GM23338 (cell line): ENCODE measurements at regions not wholly inside any gene's neighbourhood (a gene's known extent, or its start where the extent isn't known, plus 50 kb on each side); places are given as distances from the start of the nearest gene placed in this dataset.
A peak's percentile ranks its signal among the peaks of the same experiment; 100 is the strongest.

Experiments used
- ATAC-seq: fragments of 200-7000 bp; cut with Tn5 transposase; 3 replicates; pipeline ENCODE4 v1.9.1; 2020
- DNase-seq: peaks from one replicate; pipeline ENCODE4 v3.0.0-alpha.2; 2015; ENCODE audit warnings: low spot score
- H2AFZ ChIP-seq: fragments of 200-600 bp; sonication (generic); 2 replicates; pipeline ENCODE4 v1.8.0; 2016; ENCODE audit warnings: antibody characterized with exemption, mild to moderate bottlenecking, moderate library complexity
- H3F3A ChIP-seq: fragments of 200-600 bp; sonication (generic); replicated peaks from 2 replicates; pipeline ENCODE4 v1.8.0; 2017; ENCODE audit warnings: antibody characterized with exemption, mixed run types, low read depth
- H3K27ac ChIP-seq: fragments of 200-600 bp; sonication (generic); 2 replicates; pipeline ENCODE4 v1.6.1; 2016; ENCODE audit warnings: low read depth
- H3K27me3 ChIP-seq: fragments of 200-600 bp; sonication (generic); 2 replicates; pipeline ENCODE4 v1.8.0; 2016; ENCODE audit warnings: mild to moderate bottlenecking, mixed run types, moderate library complexity; ENCODE audit not compliant: insufficient read depth
- H3K36me3 ChIP-seq: fragments of 200-600 bp; sonication (generic); 2 replicates; pipeline ENCODE4 v1.8.0; 2016; ENCODE audit warnings: mild to moderate bottlenecking; ENCODE audit not compliant: insufficient read depth
- H3K4me1 ChIP-seq: fragments of 200-600 bp; sonication (generic); 2 replicates; pipeline ENCODE4 v1.8.0; 2016; ENCODE audit warnings: mild to moderate bottlenecking, moderate library complexity; ENCODE audit not compliant: insufficient read depth
- H3K4me2 ChIP-seq: fragments of 200-600 bp; sonication (generic); 2 replicates; pipeline ENCODE4 v1.7.1; 2017; ENCODE audit warnings: mixed run types
- H3K4me3 ChIP-seq: fragments of 200-600 bp; sonication (generic); 2 replicates; pipeline ENCODE4 v1.6.1; 2016; ENCODE audit warnings: mixed run types
- H3K79me2 ChIP-seq: fragments of 200-600 bp; sonication (generic); replicated peaks from 2 replicates; pipeline ENCODE4 v1.8.0; 2017; ENCODE audit warnings: mild to moderate bottlenecking; ENCODE audit not compliant: insufficient read depth
- H3K9me2 ChIP-seq: fragments of 200-600 bp; sonication (generic); 2 replicates; pipeline ENCODE4 v1.8.0; 2017; ENCODE audit not compliant: insufficient read depth
- H4K20me1 ChIP-seq: fragments of 200-600 bp; sonication (generic); replicated peaks from 2 replicates; pipeline ENCODE4 v1.8.0; 2017; ENCODE audit warnings: mild to moderate bottlenecking; ENCODE audit not compliant: insufficient read depth
- H3K27ac Mint-ChIP-seq: 2 replicates; pipeline ENCODE4 v1.8.0; 2020; ENCODE audit warnings: inconsistent platforms, mild to moderate bottlenecking, moderate library complexity, mixed read lengths
- H3K27me3 Mint-ChIP-seq: 3 replicates; pipeline ENCODE4 v1.8.0; 2022; ENCODE audit warnings: low read depth, mild to moderate bottlenecking, moderate library complexity, mixed read lengths, inconsistent platforms; ENCODE audit not compliant: insufficient read depth, poor library complexity
- H3K36me3 Mint-ChIP-seq: 3 replicates; pipeline ENCODE4 v1.8.0; 2021; ENCODE audit warnings: low read depth, mild to moderate bottlenecking, inconsistent platforms, moderate library complexity, mixed read lengths
- H3K4me1 Mint-ChIP-seq: 3 replicates; pipeline ENCODE4 v1.8.0; 2020; ENCODE audit warnings: mild to moderate bottlenecking, inconsistent platforms, mixed read lengths
- H3K4me3 Mint-ChIP-seq: 3 replicates; pipeline ENCODE4 v1.8.0; 2021; ENCODE audit warnings: moderate library complexity, mild to moderate bottlenecking, inconsistent platforms, mixed read lengths
- H3K9me3 Mint-ChIP-seq: 3 replicates; pipeline ENCODE4 v1.8.0; 2020; ENCODE audit warnings: moderate library complexity, mild to moderate bottlenecking, inconsistent platforms, mixed read lengths
- CREB1 ChIP-seq: fragments of 250-450 bp; sonication (Bioruptor Pico); IDR thresholded peaks from 2 replicates; pipeline ENCODE4 v1.5.0; 2020; ENCODE audit warnings: low read depth, mild to moderate bottlenecking, moderate library complexity
- EZH2 ChIP-seq: fragments of 200-600 bp; sonication (generic); IDR thresholded peaks from one replicate; pipeline ENCODE4 v1.8.0; 2017; ENCODE audit warnings: antibody characterized with exemption, mild to moderate bottlenecking, low read depth; ENCODE audit not compliant: unreplicated experiment
- EZH2phosphoT487 ChIP-seq: fragments of 200-600 bp; sonication (generic); IDR thresholded peaks from one replicate; pipeline ENCODE4 v1.8.1; 2018; ENCODE audit warnings: antibody characterized with exemption; ENCODE audit not compliant: unreplicated experiment
- JUNB ChIP-seq: IDR thresholded peaks from one replicate; pipeline ENCODE4 v1.6.1; 2016; ENCODE audit warnings: antibody characterized with exemption; ENCODE audit not compliant: unreplicated experiment
- NANOG ChIP-seq: IDR thresholded peaks from 2 replicates; pipeline ENCODE4 v1.6.1; 2016; ENCODE audit warnings: antibody characterized with exemption, borderline replicate concordance
- POLR2AphosphoS5 ChIP-seq: IDR thresholded peaks from 2 replicates; pipeline ENCODE4 v1.6.1; 2016; ENCODE audit warnings: antibody characterized with exemption, low read depth
- STAT1 ChIP-seq: IDR thresholded peaks from one replicate; pipeline ENCODE4 v1.6.1; 2016; ENCODE audit warnings: antibody characterized with exemption; ENCODE audit not compliant: unreplicated experiment
- ZNF114 ChIP-seq: fragments of 250-450 bp; sonication (Bioruptor Pico); IDR thresholded peaks from 2 replicates; pipeline ENCODE4 v1.5.0; 2020; ENCODE audit warnings: mild to moderate bottlenecking, moderate library complexity
- TF ChIP-seq, protein P1 (sequence below): fragments of 250-450 bp; sonication (Bioruptor Pico); IDR thresholded peaks from 2 replicates; pipeline ENCODE4 v1.5.0; 2020; ENCODE audit warnings: mild to moderate bottlenecking, moderate library complexity
- TF ChIP-seq, protein P2 (sequence below), 2 experiments: fragments of 200-600 bp in 1 of 2; sonication (generic) in 1 of 2; conservative IDR thresholded peaks; 2 replicates each; pipeline versions ENCODE4 v1.5.1 to v1.6.1; 2016 to 2017; ENCODE audit warnings: antibody characterized with exemption in 2 of 2, low read depth in 2 of 2, mild to moderate bottlenecking in 2 of 2, moderate library complexity in 1 of 2
- TF ChIP-seq, protein P3 (sequence below): IDR thresholded peaks from one replicate; pipeline ENCODE4 v1.6.1; 2018; ENCODE audit warnings: antibody characterized with exemption; ENCODE audit not compliant: unreplicated experiment

DNA sequence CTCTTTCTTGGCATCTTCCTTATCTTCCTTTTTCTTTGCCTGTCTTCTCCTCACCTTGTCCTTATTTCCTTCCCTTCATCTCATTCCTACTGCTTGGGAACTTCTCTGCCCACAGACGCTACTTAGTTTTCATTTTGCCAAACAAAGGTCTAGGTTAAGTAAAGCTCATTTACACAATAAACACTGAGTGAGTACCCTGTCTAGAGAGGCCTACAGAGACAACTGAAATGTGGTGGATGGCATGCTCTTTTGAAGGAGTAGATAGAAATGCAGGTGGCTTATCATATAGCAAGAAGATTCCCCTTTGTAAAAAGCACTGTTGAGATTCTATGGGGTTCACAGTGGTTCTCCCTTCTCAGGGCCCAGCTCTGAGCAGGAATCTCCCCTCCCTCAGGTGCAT, 319.0 kb downstream of the CNTN3 start:
- Mint-ChIP-seq H3K27ac (no peak overlapping the region), H3K4me3 (no peak overlapping the region), H3K27me3 (peaks cover 2% of the 10 kb centered on the region), H3K36me3 (no peaks in the 10 kb centered on the region), H3K9me3 (no peaks in the 10 kb centered on the region; the same call in 1 of the 3 replicates), H3K4me1 (peaks cover 17% of the 10 kb centered on the region)
- Histone ChIP-seq H3K27ac (no peak overlapping the region), H3K79me2 (no peaks in the 10 kb centered on the region), H3F3A (no peaks in the 10 kb centered on the region), H3K27me3 (no peaks in the 10 kb centered on the region), H3K4me3 (no peak overlapping the region), H3K36me3 (no peaks in the 10 kb centered on the region), H3K4me1 (no peaks in the 10 kb centered on the region), H4K20me1 (no peaks in the 10 kb centered on the region), H3K4me2 (no peak overlapping the region; the same call in 1 of the 2 replicates), H3K9me2 (peaks cover 6% of the 10 kb centered on the region), H2AFZ (no peak overlapping the region)
- DNase-seq: no peak
- TF ChIP-seq, protein P1, sequence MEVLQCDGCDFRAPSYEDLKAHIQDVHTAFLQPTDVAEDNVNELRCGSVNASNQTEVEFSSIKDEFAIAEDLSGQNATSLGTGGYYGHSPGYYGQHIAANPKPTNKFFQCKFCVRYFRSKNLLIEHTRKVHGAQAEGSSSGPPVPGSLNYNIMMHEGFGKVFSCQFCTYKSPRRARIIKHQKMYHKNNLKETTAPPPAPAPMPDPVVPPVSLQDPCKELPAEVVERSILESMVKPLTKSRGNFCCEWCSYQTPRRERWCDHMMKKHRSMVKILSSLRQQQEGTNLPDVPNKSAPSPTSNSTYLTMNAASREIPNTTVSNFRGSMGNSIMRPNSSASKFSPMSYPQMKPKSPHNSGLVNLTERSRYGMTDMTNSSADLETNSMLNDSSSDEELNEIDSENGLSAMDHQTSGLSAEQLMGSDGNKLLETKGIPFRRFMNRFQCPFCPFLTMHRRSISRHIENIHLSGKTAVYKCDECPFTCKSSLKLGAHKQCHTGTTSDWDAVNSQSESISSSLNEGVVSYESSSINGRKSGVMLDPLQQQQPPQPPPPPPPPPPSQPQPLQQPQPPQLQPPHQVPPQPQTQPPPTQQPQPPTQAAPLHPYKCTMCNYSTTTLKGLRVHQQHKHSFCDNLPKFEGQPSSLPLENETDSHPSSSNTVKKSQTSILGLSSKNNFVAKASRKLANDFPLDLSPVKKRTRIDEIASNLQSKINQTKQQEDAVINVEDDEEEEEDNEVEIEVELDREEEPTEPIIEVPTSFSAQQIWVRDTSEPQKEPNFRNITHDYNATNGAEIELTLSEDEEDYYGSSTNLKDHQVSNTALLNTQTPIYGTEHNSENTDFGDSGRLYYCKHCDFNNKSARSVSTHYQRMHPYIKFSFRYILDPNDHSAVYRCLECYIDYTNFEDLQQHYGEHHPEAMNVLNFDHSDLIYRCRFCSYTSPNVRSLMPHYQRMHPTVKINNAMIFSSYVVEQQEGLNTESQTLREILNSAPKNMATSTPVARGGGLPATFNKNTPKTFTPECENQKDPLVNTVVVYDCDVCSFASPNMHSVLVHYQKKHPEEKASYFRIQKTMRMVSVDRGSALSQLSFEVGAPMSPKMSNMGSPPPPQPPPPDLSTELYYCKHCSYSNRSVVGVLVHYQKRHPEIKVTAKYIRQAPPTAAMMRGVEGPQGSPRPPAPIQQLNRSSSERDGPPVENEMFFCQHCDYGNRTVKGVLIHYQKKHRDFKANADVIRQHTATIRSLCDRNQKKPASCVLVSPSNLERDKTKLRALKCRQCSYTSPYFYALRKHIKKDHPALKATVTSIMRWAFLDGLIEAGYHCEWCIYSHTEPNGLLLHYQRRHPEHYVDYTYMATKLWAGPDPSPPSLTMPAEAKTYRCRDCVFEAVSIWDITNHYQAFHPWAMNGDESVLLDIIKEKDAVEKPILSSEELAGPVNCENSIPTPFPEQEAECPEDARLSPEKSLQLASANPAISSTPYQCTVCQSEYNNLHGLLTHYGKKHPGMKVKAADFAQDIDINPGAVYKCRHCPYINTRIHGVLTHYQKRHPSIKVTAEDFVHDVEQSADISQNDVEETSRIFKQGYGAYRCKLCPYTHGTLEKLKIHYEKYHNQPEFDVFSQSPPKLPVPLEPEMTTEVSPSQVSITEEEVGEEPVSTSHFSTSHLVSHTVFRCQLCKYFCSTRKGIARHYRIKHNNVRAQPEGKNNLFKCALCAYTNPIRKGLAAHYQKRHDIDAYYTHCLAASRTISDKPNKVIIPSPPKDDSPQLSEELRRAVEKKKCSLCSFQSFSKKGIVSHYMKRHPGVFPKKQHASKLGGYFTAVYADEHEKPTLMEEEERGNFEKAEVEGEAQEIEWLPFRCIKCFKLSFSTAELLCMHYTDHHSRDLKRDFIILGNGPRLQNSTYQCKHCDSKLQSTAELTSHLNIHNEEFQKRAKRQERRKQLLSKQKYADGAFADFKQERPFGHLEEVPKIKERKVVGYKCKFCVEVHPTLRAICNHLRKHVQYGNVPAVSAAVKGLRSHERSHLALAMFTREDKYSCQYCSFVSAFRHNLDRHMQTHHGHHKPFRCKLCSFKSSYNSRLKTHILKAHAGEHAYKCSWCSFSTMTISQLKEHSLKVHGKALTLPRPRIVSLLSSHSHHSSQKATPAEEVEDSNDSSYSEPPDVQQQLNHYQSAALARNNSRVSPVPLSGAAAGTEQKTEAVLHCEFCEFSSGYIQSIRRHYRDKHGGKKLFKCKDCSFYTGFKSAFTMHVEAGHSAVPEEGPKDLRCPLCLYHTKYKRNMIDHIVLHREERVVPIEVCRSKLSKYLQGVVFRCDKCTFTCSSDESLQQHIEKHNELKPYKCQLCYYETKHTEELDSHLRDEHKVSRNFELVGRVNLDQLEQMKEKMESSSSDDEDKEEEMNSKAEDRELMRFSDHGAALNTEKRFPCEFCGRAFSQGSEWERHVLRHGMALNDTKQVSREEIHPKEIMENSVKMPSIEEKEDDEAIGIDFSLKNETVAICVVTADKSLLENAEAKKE (CRISPR knock-in tag): peak; percentile 68
- TF ChIP-seq EZH2phosphoT487: no peak
- no peak for ATAC-seq

DNA sequence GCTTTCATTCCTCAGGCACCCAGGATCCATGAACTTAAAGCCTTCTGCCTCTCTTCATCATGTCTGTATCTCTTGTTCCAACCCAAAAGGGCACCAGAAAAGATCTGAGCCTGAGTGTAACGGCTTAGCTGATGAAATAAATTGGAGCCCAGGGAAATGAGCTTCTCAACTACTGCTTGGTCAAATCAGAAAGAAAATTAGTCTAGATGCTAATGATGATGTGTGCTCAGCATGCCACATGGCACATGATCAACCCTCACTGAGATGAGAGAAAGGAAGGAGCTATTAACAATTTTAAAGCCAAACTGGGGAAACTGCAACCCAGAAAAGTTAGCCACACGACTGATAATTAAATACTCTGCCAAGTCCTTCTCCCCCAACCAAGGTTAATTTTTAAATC, 325.7 kb downstream of the CNTN3 start:
- ATAC-seq (no peak), DNase-seq (no peak)
- H3K4me1 ChIP-seq: no peaks in the 10 kb centered on the region
- H3K79me2 ChIP-seq: no peaks in the 10 kb centered on the region
- peak overlapping the region; percentile 77 for H2AFZ ChIP-seq
- H3K36me3 ChIP-seq: no peaks in the 10 kb centered on the region
- no peak overlapping the region for H3K27ac Mint-ChIP-seq
- H3K9me2 ChIP-seq: peaks cover 6% of the 10 kb centered on the region; the same call in 1 of the 2 replicates
- no peaks in the 10 kb centered on the region for H3K27me3 Mint-ChIP-seq
- no peak overlapping the region for H3K27ac ChIP-seq
- no peaks in the 10 kb centered on the region for H3K36me3 Mint-ChIP-seq
- H3K4me2 ChIP-seq: no peak overlapping the region
- no peak overlapping the region for H3K4me3 ChIP-seq
- H3K9me3 Mint-ChIP-seq: no peaks in the 10 kb centered on the region; the same call in 2 of the 3 replicates
- TF ChIP-seq EZH2 (no peak), POLR2AphosphoS5 (no peak), STAT1 (no peak), CREB1 (no peak), ZNF114 (CRISPR knock-in tag) (no peak), NANOG (no peak), JUNB (no peak), EZH2phosphoT487 (no peak)
- TF ChIP-seq, protein P2, sequence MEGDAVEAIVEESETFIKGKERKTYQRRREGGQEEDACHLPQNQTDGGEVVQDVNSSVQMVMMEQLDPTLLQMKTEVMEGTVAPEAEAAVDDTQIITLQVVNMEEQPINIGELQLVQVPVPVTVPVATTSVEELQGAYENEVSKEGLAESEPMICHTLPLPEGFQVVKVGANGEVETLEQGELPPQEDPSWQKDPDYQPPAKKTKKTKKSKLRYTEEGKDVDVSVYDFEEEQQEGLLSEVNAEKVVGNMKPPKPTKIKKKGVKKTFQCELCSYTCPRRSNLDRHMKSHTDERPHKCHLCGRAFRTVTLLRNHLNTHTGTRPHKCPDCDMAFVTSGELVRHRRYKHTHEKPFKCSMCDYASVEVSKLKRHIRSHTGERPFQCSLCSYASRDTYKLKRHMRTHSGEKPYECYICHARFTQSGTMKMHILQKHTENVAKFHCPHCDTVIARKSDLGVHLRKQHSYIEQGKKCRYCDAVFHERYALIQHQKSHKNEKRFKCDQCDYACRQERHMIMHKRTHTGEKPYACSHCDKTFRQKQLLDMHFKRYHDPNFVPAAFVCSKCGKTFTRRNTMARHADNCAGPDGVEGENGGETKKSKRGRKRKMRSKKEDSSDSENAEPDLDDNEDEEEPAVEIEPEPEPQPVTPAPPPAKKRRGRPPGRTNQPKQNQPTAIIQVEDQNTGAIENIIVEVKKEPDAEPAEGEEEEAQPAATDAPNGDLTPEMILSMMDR (conservative IDR thresholded peaks at IDR 0.05; ENCODE audit: low read depth in 2 of 2): no peak
- TF ChIP-seq, protein P3, sequence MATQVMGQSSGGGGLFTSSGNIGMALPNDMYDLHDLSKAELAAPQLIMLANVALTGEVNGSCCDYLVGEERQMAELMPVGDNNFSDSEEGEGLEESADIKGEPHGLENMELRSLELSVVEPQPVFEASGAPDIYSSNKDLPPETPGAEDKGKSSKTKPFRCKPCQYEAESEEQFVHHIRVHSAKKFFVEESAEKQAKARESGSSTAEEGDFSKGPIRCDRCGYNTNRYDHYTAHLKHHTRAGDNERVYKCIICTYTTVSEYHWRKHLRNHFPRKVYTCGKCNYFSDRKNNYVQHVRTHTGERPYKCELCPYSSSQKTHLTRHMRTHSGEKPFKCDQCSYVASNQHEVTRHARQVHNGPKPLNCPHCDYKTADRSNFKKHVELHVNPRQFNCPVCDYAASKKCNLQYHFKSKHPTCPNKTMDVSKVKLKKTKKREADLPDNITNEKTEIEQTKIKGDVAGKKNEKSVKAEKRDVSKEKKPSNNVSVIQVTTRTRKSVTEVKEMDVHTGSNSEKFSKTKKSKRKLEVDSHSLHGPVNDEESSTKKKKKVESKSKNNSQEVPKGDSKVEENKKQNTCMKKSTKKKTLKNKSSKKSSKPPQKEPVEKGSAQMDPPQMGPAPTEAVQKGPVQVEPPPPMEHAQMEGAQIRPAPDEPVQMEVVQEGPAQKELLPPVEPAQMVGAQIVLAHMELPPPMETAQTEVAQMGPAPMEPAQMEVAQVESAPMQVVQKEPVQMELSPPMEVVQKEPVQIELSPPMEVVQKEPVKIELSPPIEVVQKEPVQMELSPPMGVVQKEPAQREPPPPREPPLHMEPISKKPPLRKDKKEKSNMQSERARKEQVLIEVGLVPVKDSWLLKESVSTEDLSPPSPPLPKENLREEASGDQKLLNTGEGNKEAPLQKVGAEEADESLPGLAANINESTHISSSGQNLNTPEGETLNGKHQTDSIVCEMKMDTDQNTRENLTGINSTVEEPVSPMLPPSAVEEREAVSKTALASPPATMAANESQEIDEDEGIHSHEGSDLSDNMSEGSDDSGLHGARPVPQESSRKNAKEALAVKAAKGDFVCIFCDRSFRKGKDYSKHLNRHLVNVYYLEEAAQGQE: no peak
- H3K4me1 Mint-ChIP-seq: peaks cover 5% of the 10 kb centered on the region
- no peak overlapping the region for H3K4me3 Mint-ChIP-seq
- no peaks in the 10 kb centered on the region for H3K27me3 ChIP-seq
- H4K20me1 ChIP-seq: no peaks in the 10 kb centered on the region
- no peaks in the 10 kb centered on the region for H3F3A ChIP-seq
